ENCODE measurements at regions not wholly inside any gene's neighbourhood (a gene's known extent, or its start where the extent isn't known, plus 50 kb on each side); places are given as distances from the start of the nearest gene placed in this dataset.

GRCh38 chr2:165010556-165010955 lies 55.2 kb upstream of the SLC38A11 start:
- TF ChIP-seq ISL1 (CRISPR knock-in tag; IDR thresholded peaks at IDR 0.05) = no peak
- TF ChIP-seq ZNF8 (CRISPR knock-in tag; IDR thresholded peaks at IDR 0.05) = no peak
- TF ChIP-seq ZNF70 (CRISPR knock-in tag; IDR thresholded peaks at IDR 0.05) = no peak
- TF ChIP-seq TCF4 (CRISPR knock-in tag; IDR thresholded peaks at IDR 0.05; ENCODE audit: borderline replicate concordance) = no peak
- no peak for TF ChIP-seq TSHZ2 (CRISPR knock-in tag; IDR thresholded peaks at IDR 0.05)
- no peak for TF ChIP-seq RARB (CRISPR knock-in tag; IDR thresholded peaks at IDR 0.05)
- ATAC-seq = no peak

- ATAC-seq = no peak
- TF ChIP-seq ZFP3 (CRISPR knock-in tag; IDR thresholded peaks at IDR 0.05) (no peak), RARB (CRISPR knock-in tag; IDR thresholded peaks at IDR 0.05) (no peak)
These were observed 54.1 kb upstream of the SLC38A11 start for GRCh38 chr2:165009466-165009865.

GRCh38 chr2:165008730-165009315 lies 53.5 kb upstream of the SLC38A11 start:
- no peak for TF ChIP-seq POU6F1 (CRISPR knock-in tag; IDR thresholded peaks at IDR 0.05; ENCODE audit: borderline replicate concordance, low read depth)
- no peak for TF ChIP-seq CSRNP3 (CRISPR knock-in tag; IDR thresholded peaks at IDR 0.05)
- no peak for TF ChIP-seq CSDC2 (CRISPR knock-in tag; IDR thresholded peaks at IDR 0.05)
- TF ChIP-seq GLIS3 (CRISPR knock-in tag; IDR thresholded peaks at IDR 0.05) = no peak
- no peak for TF ChIP-seq TOX (CRISPR knock-in tag; IDR thresholded peaks at IDR 0.05; ENCODE audit: borderline replicate concordance)
- TF ChIP-seq SNAI2 (CRISPR knock-in tag; IDR thresholded peaks at IDR 0.05) = no peak
- TF ChIP-seq ARNTL (CRISPR knock-in tag; IDR thresholded peaks at IDR 0.05; ENCODE audit: borderline replicate concordance, low read depth) = no peak
- no peak for TF ChIP-seq PATZ1 (CRISPR knock-in tag; IDR thresholded peaks at IDR 0.05; ENCODE audit: borderline replicate concordance)
- no peak for TF ChIP-seq ZNF8 (CRISPR knock-in tag; IDR thresholded peaks at IDR 0.05)
- TF ChIP-seq TSHZ2 (CRISPR knock-in tag; IDR thresholded peaks at IDR 0.05) = no peak
- no peak for TF ChIP-seq PPARA (CRISPR knock-in tag; IDR thresholded peaks at IDR 0.05; ENCODE audit: borderline replicate concordance)
- no peak for TF ChIP-seq ZFP3 (CRISPR knock-in tag; IDR thresholded peaks at IDR 0.05)
- TF ChIP-seq TCF4 (CRISPR knock-in tag; IDR thresholded peaks at IDR 0.05; ENCODE audit: borderline replicate concordance) = no peak
- no peak for TF ChIP-seq ZFP30 (CRISPR knock-in tag; IDR thresholded peaks at IDR 0.05)
- no peak for TF ChIP-seq BACH2 (CRISPR knock-in tag; IDR thresholded peaks at IDR 0.05; ENCODE audit: borderline replicate concordance)
- TF ChIP-seq ESRRG (CRISPR knock-in tag; IDR thresholded peaks at IDR 0.05) = no peak
- TF ChIP-seq ISL1 (CRISPR knock-in tag; IDR thresholded peaks at IDR 0.05) = no peak
- no peak for ATAC-seq

Data from SK-N-SH treated with all-trans-retinoic acid at 6 μM for 48 hours (cell line).